Pancreas (tissue), 10 donors: ENCODE measurements at regions not wholly inside any gene's neighbourhood (a gene's known extent, or its start where the extent isn't known, plus 50 kb on each side); places are given as distances from the start of the nearest gene placed in this dataset.

ENCODE experiments used
- ATAC-seq, 4 donors: fragments of 200-7000 bp; cut with Tn5 transposase; one replicate each; pipeline versions ENCODE4 v1.8.0 to v1.9.1; 2020; ENCODE audit warnings: mild to moderate bottlenecking in 4 of 4, moderate library complexity in 4 of 4
- DNase-seq, 6 donors: peaks; one replicate each; pipeline ENCODE4 v3.0.0-alpha.2; 2020
- FAIRE-seq: peaks from 2 replicates; lab custom pipeline; 2012; peaks lifted over from hg19 to GRCh38; lab: Jason Lieb, UNC
- H3K27ac ChIP-seq, 4 donors: fragments of 200-600 bp; sonication (generic); 1 replicate in 3 of 4; 2 replicates in 1 of 4; pipeline versions ENCODE4 v1.5.0 to v1.8.0; 2020
- H3K27me3 ChIP-seq, 4 donors: fragments of 200-600 bp; one replicate each; pipeline ENCODE4 v1.8.0; 2021
- H3K36me3 ChIP-seq, 3 donors: fragments of 200-600 bp; sonication (generic) in 1 of 3; one replicate each; pipeline versions ENCODE4 v1.5.0 to v1.8.0; 2020 to 2021
- H3K4me1 ChIP-seq, 3 donors: fragments of 200-600 bp; one replicate each; pipeline ENCODE4 v1.8.0; 2021
- H3K4me3 ChIP-seq, 4 donors: fragments of 200-600 bp; sonication (generic) in 2 of 4; one replicate each; pipeline versions ENCODE4 v1.5.0 to v1.8.0; 2020 to 2021
- H3K9me3 ChIP-seq, 4 donors: fragments of 200-600 bp; one replicate each; pipeline ENCODE4 v1.8.0; 2021
- WGBS, 2 donors: extraction: QIAGEN DNeasy Blood & Tissue Kit; methylation state at CpG; one replicate each; pipeline ENCODE4 v1.1.7; 2013; 5-methylcytosine and 5-hydroxymethylcytosine counted together
- intact Hi-C, 3 donors: fragments of 100-400 bp; cut with DNase I; formaldehyde crosslinking; loops; one replicate each; pipeline versions ENCODE4 v1.11.1 to v1.14.2; 2022
- TF ChIP-seq, protein P1 (sequence below), 4 donors: fragments of 200-600 bp; sonication (generic) in 3 of 4; IDR thresholded peaks; one replicate each; pipeline versions ENCODE4 v1.5.0 to v1.8.0; 2021; ENCODE audit warnings: antibody characterized with exemption in 4 of 4
- donor health status: healthy with polysubstance abuse.
- donor health status: DM: no; HTN: no; CAD: no; lungs with moderate emphysema.
- donor health status: DM: no; HTN: no; CAD: no.
- donor health status: control.
- donor health status: control.
- donor health status: Bipolar disorder and iron deficiency.
- donor health status: DM: yes; HTN: yes; CAD: no.
- donor health status: DM: no; HTN: no; CAD: no.
- donor health status: DM: no; HTN: no; CAD: no.
- donor health status: DM: yes; HTN: yes; CAD: no.

DNA sequence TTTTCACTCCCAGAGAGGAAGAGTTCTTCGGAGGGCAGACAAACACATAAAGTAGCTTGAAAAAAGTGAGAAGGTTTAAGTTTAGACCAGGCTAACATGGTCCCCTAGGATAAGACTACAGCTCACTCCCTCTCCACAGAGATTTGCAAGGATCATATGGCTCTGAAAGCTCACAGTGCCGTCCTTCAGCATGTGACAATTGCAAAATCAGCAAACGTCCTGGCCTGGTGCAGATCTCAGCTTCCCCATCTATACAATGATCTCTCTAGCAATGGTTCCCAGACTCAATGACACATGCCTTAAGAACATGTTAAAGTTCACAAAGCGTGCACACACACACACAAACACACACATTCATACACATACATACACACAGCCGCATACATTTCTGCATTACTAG lies 327.6 kb downstream of the ACTL7B start:
- ATAC-seq (no peak), FAIRE-seq (no peak), DNase-seq (no peak)
- TF ChIP-seq, protein P1, sequence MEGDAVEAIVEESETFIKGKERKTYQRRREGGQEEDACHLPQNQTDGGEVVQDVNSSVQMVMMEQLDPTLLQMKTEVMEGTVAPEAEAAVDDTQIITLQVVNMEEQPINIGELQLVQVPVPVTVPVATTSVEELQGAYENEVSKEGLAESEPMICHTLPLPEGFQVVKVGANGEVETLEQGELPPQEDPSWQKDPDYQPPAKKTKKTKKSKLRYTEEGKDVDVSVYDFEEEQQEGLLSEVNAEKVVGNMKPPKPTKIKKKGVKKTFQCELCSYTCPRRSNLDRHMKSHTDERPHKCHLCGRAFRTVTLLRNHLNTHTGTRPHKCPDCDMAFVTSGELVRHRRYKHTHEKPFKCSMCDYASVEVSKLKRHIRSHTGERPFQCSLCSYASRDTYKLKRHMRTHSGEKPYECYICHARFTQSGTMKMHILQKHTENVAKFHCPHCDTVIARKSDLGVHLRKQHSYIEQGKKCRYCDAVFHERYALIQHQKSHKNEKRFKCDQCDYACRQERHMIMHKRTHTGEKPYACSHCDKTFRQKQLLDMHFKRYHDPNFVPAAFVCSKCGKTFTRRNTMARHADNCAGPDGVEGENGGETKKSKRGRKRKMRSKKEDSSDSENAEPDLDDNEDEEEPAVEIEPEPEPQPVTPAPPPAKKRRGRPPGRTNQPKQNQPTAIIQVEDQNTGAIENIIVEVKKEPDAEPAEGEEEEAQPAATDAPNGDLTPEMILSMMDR (IDR thresholded peaks at IDR 0.05), result no peak
- no peak overlapping the region for H3K4me3 ChIP-seq
- H3K36me3 ChIP-seq, result no peaks in the 10 kb centered on the region
- no peaks in the 10 kb centered on the region for H3K4me1 ChIP-seq
- intact Hi-C loops, result no loop called here
- H3K27me3 ChIP-seq, result no peaks in the 10 kb centered on the region
- 61 to 65% methylated on average over 5 of the region's 5 CpGs for WGBS, 2 donors
- no peak overlapping the region for H3K27ac ChIP-seq
- H3K9me3 ChIP-seq, result no peaks in the 10 kb centered on the region

DNA sequence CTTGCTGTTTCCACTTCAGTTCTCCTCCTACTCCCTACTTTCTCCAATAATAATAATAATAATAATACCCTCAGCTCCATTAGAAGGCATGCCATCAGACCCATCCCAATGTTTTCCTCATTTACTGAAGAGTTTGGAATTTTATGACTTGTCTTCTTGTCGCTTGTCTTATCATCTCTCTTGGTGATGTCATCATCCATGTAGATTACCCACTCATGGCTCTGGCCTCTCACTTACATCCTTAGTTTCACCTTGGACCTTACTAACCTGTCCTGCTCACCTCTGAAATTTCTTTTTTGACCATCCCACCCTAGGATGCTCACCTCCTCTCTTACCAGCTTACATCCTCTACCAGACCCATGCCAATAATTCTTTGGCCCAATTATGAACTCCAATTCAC lies 329.3 kb downstream of the ACTL7B start:
- DNase-seq, result no peak
- 78 to 90% methylated on average over 1 of the region's 1 CpG for WGBS, 2 donors
- H3K9me3 ChIP-seq, result no peaks in the 10 kb centered on the region
- H3K4me3 ChIP-seq, result no peak overlapping the region
- ATAC-seq, result no peak
- H3K36me3 ChIP-seq, result no peaks in the 10 kb centered on the region
- TF ChIP-seq, protein P1 (IDR thresholded peaks at IDR 0.05), result no peak
- H3K4me1 ChIP-seq, result no peaks in the 10 kb centered on the region
- intact Hi-C loops, result no loop called here
- no peak for FAIRE-seq
- no peak overlapping the region for H3K27ac ChIP-seq
- no peaks in the 10 kb centered on the region for H3K27me3 ChIP-seq

DNA sequence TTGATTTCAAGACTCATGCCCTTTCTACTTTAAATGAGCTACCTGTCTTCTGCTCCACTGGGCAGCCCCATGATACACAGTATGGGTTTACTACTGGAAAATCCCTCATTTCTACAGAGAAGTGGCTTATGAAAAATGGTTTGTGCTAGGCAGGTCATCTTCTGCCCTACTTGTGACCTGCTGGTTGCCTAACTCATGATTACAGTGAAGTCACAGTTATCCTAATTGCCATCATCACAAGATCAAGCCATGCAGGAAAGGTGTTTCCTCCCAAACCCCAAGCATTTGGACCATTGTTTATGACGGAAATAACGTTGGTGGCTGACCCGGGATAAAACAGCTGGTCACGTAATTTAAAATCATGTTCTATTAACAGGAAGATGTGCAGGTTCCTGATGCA lies 330.6 kb downstream of the ACTL7B start:
- no peaks in the 10 kb centered on the region for H3K9me3 ChIP-seq
- H3K27ac ChIP-seq, result no peak overlapping the region
- no peaks in the 10 kb centered on the region for H3K27me3 ChIP-seq
- H3K36me3 ChIP-seq, result no peaks in the 10 kb centered on the region
- no peaks in the 10 kb centered on the region for H3K4me1 ChIP-seq
- TF ChIP-seq, protein P1 (IDR thresholded peaks at IDR 0.05), result no peak
- DNase-seq (no peak), FAIRE-seq (no peak), ATAC-seq (no peak)
- 61 to 72% methylated on average over 4 of the region's 4 CpGs for WGBS, 2 donors
- H3K4me3 ChIP-seq, result no peak overlapping the region
- intact Hi-C loops, result no loop called here

DNA sequence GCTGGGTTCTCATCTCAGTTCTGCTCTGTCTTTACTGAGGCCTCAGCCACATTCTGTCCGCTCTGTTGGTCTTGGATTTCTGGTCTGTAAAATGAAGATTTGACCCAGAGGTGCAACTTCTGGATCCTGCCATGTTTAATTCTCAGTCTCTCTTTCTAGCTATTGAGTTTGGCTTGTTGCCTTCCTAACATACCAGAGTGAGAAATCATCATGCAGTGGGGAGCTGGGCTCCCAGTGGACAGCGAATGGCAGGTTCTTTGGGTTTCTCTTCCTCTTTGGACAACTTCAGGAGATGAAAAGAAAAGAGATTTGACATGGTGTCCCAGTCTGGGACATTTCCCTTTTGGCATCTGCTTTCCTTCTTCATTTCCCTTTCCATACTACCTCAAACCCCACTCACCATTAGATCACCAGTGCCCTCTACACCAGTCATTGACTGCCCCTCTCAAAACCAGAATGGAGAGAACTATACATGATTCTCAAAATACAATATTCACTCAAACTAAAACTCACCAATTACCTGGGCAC lies 334.7 kb downstream of the ACTL7B start:
- H3K9me3 ChIP-seq, result no peaks in the 10 kb centered on the region
- DNase-seq (no peak), ATAC-seq (no peak), FAIRE-seq (no peak)
- TF ChIP-seq, protein P1 (IDR thresholded peaks at IDR 0.05), result no peak
- intact Hi-C loops, result no loop called here
- H3K4me1 ChIP-seq, result no peaks in the 10 kb centered on the region
- H3K36me3 ChIP-seq, result no peaks in the 10 kb centered on the region
- 91% methylated on average over 2 of the region's 2 CpGs for WGBS, 2 donors
- no peaks in the 10 kb centered on the region for H3K27me3 ChIP-seq
- no peak overlapping the region for H3K27ac ChIP-seq
- H3K4me3 ChIP-seq, result no peak overlapping the region

DNA sequence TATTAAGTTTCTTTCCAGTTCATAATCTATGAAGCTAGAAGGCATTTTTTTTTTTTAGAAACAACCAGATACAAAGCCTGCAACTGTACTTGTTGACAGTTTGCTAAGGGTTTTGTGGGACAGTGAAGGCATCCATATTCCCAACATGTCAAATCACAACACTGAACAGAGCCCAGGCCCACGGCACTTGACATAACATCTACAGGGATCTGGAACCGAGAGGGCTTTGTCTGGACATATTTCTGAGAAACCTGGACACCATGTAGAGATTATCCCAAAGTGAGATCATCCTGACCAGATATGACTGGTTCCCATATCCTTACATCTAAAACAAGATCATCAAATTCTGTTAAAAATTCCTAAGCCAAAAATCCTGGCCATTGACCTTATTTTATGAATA lies 336.3 kb downstream of the ACTL7B start:
- no peak for ATAC-seq
- no peak for FAIRE-seq

More for the DNA sequence above, 336.3 kb downstream of the ACTL7B start:
- DNase-seq, result no peak
- H3K27me3 ChIP-seq, result no peaks in the 10 kb centered on the region
- H3K4me3 ChIP-seq, result no peak overlapping the region
- TF ChIP-seq, protein P1 (IDR thresholded peaks at IDR 0.05), result no peak
- no peaks in the 10 kb centered on the region for H3K4me1 ChIP-seq
- intact Hi-C loops, result no loop called here
- no peak overlapping the region for H3K27ac ChIP-seq
- 60 to 62% methylated on average over 2 of the region's 2 CpGs for WGBS, 2 donors
- H3K9me3 ChIP-seq, result no peaks in the 10 kb centered on the region
- no peaks in the 10 kb centered on the region for H3K36me3 ChIP-seq
